H9 (cell line): ENCODE measurements at regions not wholly inside any gene's neighbourhood (a gene's known extent, or its start where the extent isn't known, plus 50 kb on each side); places are given as distances from the start of the nearest gene placed in this dataset.

Experiments used
- DNase-seq: peaks from one replicate; pipeline ENCODE4 v3.0.0-alpha.2; 2017
- H2AFZ ChIP-seq: one replicate; pipeline ENCODE4 v1.6.1; 2013; ENCODE audit warnings: mild to moderate bottlenecking, low read length, control low read depth, moderate library complexity
- H2AK5ac ChIP-seq: 2 replicates; pipeline ENCODE4 v1.6.1; 2013; ENCODE audit warnings: low read length, control low read depth, mixed read lengths; ENCODE audit not compliant: insufficient read length
- H2BK120ac ChIP-seq: one replicate; pipeline ENCODE4 v1.6.1; 2013; ENCODE audit warnings: low read depth, mild to moderate bottlenecking, low read length, control low read depth, inconsistent platforms; ENCODE audit not compliant: poor library complexity, severe bottlenecking
- H2BK12ac ChIP-seq: 2 replicates; pipeline ENCODE4 v1.6.1; 2013; ENCODE audit warnings: low read length, control low read depth, mixed read lengths, low read depth; ENCODE audit not compliant: insufficient read length
- H2BK15ac ChIP-seq: 2 replicates; pipeline ENCODE4 v1.6.1; 2013; ENCODE audit warnings: low read depth, low read length, control low read depth
- H2BK20ac ChIP-seq: one replicate; pipeline ENCODE4 v1.6.1; 2013; ENCODE audit warnings: low read depth, mild to moderate bottlenecking, low read length, control low read depth, inconsistent platforms; ENCODE audit not compliant: poor library complexity, severe bottlenecking
- H2BK5ac ChIP-seq: 2 replicates; pipeline ENCODE4 v1.6.1; 2013; ENCODE audit warnings: low read length, control low read depth, mixed read lengths; ENCODE audit not compliant: insufficient read length
- H3K14ac ChIP-seq: 2 replicates; pipeline ENCODE4 v1.6.1; 2013; ENCODE audit warnings: low read length, control low read depth; ENCODE audit not compliant: insufficient read depth
- H3K18ac ChIP-seq: 2 replicates; pipeline ENCODE4 v1.6.1; 2013; ENCODE audit warnings: low read depth, mild to moderate bottlenecking, mixed read lengths, low read length, control low read depth; ENCODE audit not compliant: insufficient read length
- H3K23ac ChIP-seq: 2 replicates; pipeline ENCODE4 v1.6.1; 2013; ENCODE audit warnings: low read length, control low read depth, mixed read lengths, low read depth; ENCODE audit not compliant: insufficient read length
- H3K23me2 ChIP-seq: 2 replicates; pipeline ENCODE4 v1.6.1; 2013; ENCODE audit warnings: low read depth, mild to moderate bottlenecking, mixed read lengths, low read length, control low read depth; ENCODE audit not compliant: insufficient read length, poor library complexity, severe bottlenecking
- H3K27ac ChIP-seq: 2 replicates; pipeline ENCODE4 v1.5.1; 2013; ENCODE audit warnings: low read length, control low read depth, mixed read lengths, low read depth; ENCODE audit not compliant: insufficient read length
- H3K27me3 ChIP-seq: 2 replicates; pipeline ENCODE4 v1.6.1; 2013; ENCODE audit warnings: low read length, control low read depth, inconsistent platforms; ENCODE audit not compliant: insufficient read depth
- H3K4ac ChIP-seq: 2 replicates; pipeline ENCODE4 v1.6.1; 2013; ENCODE audit warnings: low read depth, mild to moderate bottlenecking, control low read depth, inconsistent platforms, low read length, moderate library complexity
- H3K4me1 ChIP-seq: 2 replicates; pipeline ENCODE4 v1.6.1; 2013; ENCODE audit warnings: low read length, control low read depth, inconsistent platforms; ENCODE audit not compliant: insufficient read depth
- H3K4me2 ChIP-seq: 2 replicates; pipeline ENCODE4 v1.6.1; 2013; ENCODE audit warnings: low read length, control low read depth, mixed read lengths; ENCODE audit not compliant: insufficient read length, insufficient read depth
- H3K56ac ChIP-seq: 2 replicates; pipeline ENCODE4 v1.6.1; 2013; ENCODE audit warnings: low read depth, mild to moderate bottlenecking, mixed read lengths, low read length, control low read depth; ENCODE audit not compliant: insufficient read length
- H3K79me1 ChIP-seq: 2 replicates; pipeline ENCODE4 v1.6.1; 2013; ENCODE audit warnings: low read depth, mild to moderate bottlenecking, moderate library complexity, low read length, control low read depth, inconsistent platforms; ENCODE audit not compliant: insufficient read depth, poor library complexity, severe bottlenecking
- H3K79me2 ChIP-seq: 2 replicates; pipeline ENCODE4 v1.6.1; 2013; ENCODE audit warnings: low read length, control low read depth, inconsistent platforms; ENCODE audit not compliant: insufficient read depth
- H3K9ac ChIP-seq: 2 replicates; pipeline ENCODE4 v1.6.1; 2013; ENCODE audit warnings: low read length, control low read depth, mixed read lengths; ENCODE audit not compliant: insufficient read length; ENCODE audit errors: extremely low read depth
- H3K9me3 ChIP-seq: one replicate; pipeline ENCODE4 v1.6.1; 2013; ENCODE audit warnings: low read depth, low read length, inconsistent platforms; ENCODE audit not compliant: control insufficient read depth
- H3T11ph ChIP-seq: one replicate; pipeline ENCODE4 v1.6.1; 2013; ENCODE audit warnings: mild to moderate bottlenecking, low read length, control low read depth, inconsistent platforms
- H4K20me1 ChIP-seq: one replicate; pipeline ENCODE4 v1.6.1; 2013; ENCODE audit not compliant: control insufficient read depth, insufficient read length, insufficient read depth
- H4K5ac ChIP-seq: 2 replicates; pipeline ENCODE4 v1.6.1; 2013; ENCODE audit warnings: low read depth, mild to moderate bottlenecking, mixed read lengths, low read length, control low read depth; ENCODE audit not compliant: insufficient read length
- H4K8ac ChIP-seq: replicated peaks from 2 replicates; pipeline ENCODE4 v1.6.1; 2013; ENCODE audit warnings: low read length, control low read depth, mixed read lengths, low read depth; ENCODE audit not compliant: insufficient read length
- H4K91ac ChIP-seq: 2 replicates; pipeline ENCODE4 v1.6.1; 2013; ENCODE audit warnings: low read depth, mild to moderate bottlenecking, moderate library complexity, mixed read lengths, low read length, control low read depth; ENCODE audit not compliant: insufficient read length
- H3K27ac Mint-ChIP-seq, 3 experiments: 2 replicates in 2 of 3; 3 replicates in 1 of 3; pipeline ENCODE4 v1.8.0; 2020 to 2021; ENCODE audit warnings: mixed read lengths in 3 of 3, mild to moderate bottlenecking in 1 of 3, moderate library complexity in 1 of 3
- H3K27me3 Mint-ChIP-seq: 2 replicates; pipeline ENCODE4 v1.8.0; 2021; ENCODE audit warnings: low read depth, mild to moderate bottlenecking, moderate library complexity, mixed read lengths
- H3K36me3 Mint-ChIP-seq, 3 experiments: 2 replicates in 2 of 3; 3 replicates in 1 of 3; pipeline ENCODE4 v1.8.0; 2020 to 2021; ENCODE audit warnings: low read depth in 3 of 3, mixed read lengths in 3 of 3; ENCODE audit not compliant: insufficient read depth in 1 of 3
- H3K4me1 Mint-ChIP-seq, 2 experiments: 2 replicates each; pipeline ENCODE4 v1.8.0; 2020; ENCODE audit warnings: mixed read lengths in 2 of 2
- H3K4me3 Mint-ChIP-seq, 2 experiments: 2 replicates in 1 of 2; 3 replicates in 1 of 2; pipeline ENCODE4 v1.8.0; 2020 to 2021; ENCODE audit warnings: mild to moderate bottlenecking in 2 of 2, mixed read lengths in 2 of 2, moderate library complexity in 1 of 2
- H3K9me3 Mint-ChIP-seq, 2 experiments: 2 replicates in 1 of 2; 3 replicates in 1 of 2; pipeline ENCODE4 v1.8.0; 2020; ENCODE audit warnings: mild to moderate bottlenecking in 2 of 2, mixed read lengths in 2 of 2, moderate library complexity in 1 of 2
- CTCF ChIP-seq: fragments of 200-600 bp; sonication (generic); conservative IDR thresholded peaks from 3 replicates; pipeline ENCODE4 v1.8.0; 2021; ENCODE audit warnings: antibody characterized with exemption, mild to moderate bottlenecking
- WGBS: extraction: QIAGEN DNeasy Blood & Tissue Kit; methylation state at CpG from one replicate; pipeline ENCODE4 v1.1.7; 2013; ENCODE audit warnings: missing lambda C conversion rate, low lambda C conversion rate, mixed read lengths; ENCODE audit not compliant: insufficient read length; ENCODE audit errors: extremely low coverage; 5-methylcytosine and 5-hydroxymethylcytosine counted together

GRCh38 chr12:91388573-91388972, 206.0 kb upstream of the DCN start:
- H3K14ac ChIP-seq, result no peak overlapping the region
- H2BK20ac ChIP-seq, result no peak overlapping the region
- H3K9me3 Mint-ChIP-seq, result peaks cover 10 to 11% of the 10 kb centered on the region in 2 experiments; a peak in 4 of 5 replicates
- no peaks in the 10 kb centered on the region for H3K23me2 ChIP-seq
- H2AK5ac ChIP-seq, result no peak overlapping the region
- H3K9ac ChIP-seq, result no peak overlapping the region
- H3K27ac Mint-ChIP-seq, result no peak overlapping the region
- no peak overlapping the region for H2BK5ac ChIP-seq
- H2BK15ac ChIP-seq, result no peak overlapping the region
- peaks cover 0 to 16% (median 4%) of the 10 kb centered on the region in 3 experiments; a peak in 3 of 7 replicates for H3K36me3 Mint-ChIP-seq
- no peak overlapping the region for H4K8ac ChIP-seq
- no peak overlapping the region for H3K27ac ChIP-seq
- H3K18ac ChIP-seq, result no peak overlapping the region
- H3K79me1 ChIP-seq, result no peaks in the 10 kb centered on the region
- no peak overlapping the region for H2AFZ ChIP-seq
- no peak overlapping the region for H3K4ac ChIP-seq
- H3K9me3 ChIP-seq, result peaks cover 5% of the 10 kb centered on the region
- no peaks in the 10 kb centered on the region for H3K79me2 ChIP-seq
- H2BK120ac ChIP-seq, result no peak overlapping the region
- H3K4me1 Mint-ChIP-seq, result no peaks in the 10 kb centered on the region; a peak in 1 of 4 replicates
- no peaks in the 10 kb centered on the region; the same call in 1 of the 2 replicates for H3K27me3 Mint-ChIP-seq
- DNase-seq, result no peak
- TF ChIP-seq CTCF, result no peak
- H3K23ac ChIP-seq, result no peak overlapping the region
- H3T11ph ChIP-seq, result no peak overlapping the region
- H3K4me2 ChIP-seq, result no peak overlapping the region
- no peaks in the 10 kb centered on the region for H4K20me1 ChIP-seq
- H4K91ac ChIP-seq, result no peak overlapping the region
- H4K5ac ChIP-seq, result no peak overlapping the region
- H3K27me3 ChIP-seq, result no peaks in the 10 kb centered on the region
- no peak overlapping the region for H2BK12ac ChIP-seq
- no peak overlapping the region for H3K56ac ChIP-seq
- no CpG with 5 or more reads among the region's 1 CpG for WGBS
- no peaks in the 10 kb centered on the region for H3K4me1 ChIP-seq
- no peak overlapping the region for H3K4me3 Mint-ChIP-seq
